BE2C (cell line): ENCODE measurements at regions not wholly inside any gene's neighbourhood (a gene's known extent, or its start where the extent isn't known, plus 50 kb on each side); places are given as distances from the start of the nearest gene placed in this dataset.

ENCODE experiments used
- DNase-seq: peaks from one replicate; pipeline ENCODE4 v3.0.0-alpha.2; 2020
- H3K27me3 ChIP-seq: fragments of 250-450 bp; sonication (Bioruptor Pico); 2 replicates; pipeline ENCODE4 v1.5.1; 2020; ENCODE audit warnings: mild to moderate bottlenecking
- H3K36me3 ChIP-seq: fragments of 250-450 bp; sonication (Bioruptor Pico); 2 replicates; pipeline ENCODE4 v1.5.1; 2020; ENCODE audit warnings: mild to moderate bottlenecking
- H3K4me1 ChIP-seq: fragments of 250-450 bp; sonication (Bioruptor Pico); 2 replicates; pipeline ENCODE4 v1.5.1; 2020
- H3K4me3 ChIP-seq: 2 replicates; pipeline ENCODE4 v1.5.1; 2011; ENCODE audit warnings: low read depth, low read length
- H3K9me3 ChIP-seq: fragments of 250-450 bp; sonication (Bioruptor Pico); 2 replicates; pipeline ENCODE4 v1.5.1; 2020
- TF ChIP-seq, protein P1 (sequence below): IDR thresholded peaks from 2 replicates; pipeline ENCODE4 v1.5.1; 2012; ENCODE audit warnings: mild to moderate bottlenecking, low read depth, low read length

DNA sequence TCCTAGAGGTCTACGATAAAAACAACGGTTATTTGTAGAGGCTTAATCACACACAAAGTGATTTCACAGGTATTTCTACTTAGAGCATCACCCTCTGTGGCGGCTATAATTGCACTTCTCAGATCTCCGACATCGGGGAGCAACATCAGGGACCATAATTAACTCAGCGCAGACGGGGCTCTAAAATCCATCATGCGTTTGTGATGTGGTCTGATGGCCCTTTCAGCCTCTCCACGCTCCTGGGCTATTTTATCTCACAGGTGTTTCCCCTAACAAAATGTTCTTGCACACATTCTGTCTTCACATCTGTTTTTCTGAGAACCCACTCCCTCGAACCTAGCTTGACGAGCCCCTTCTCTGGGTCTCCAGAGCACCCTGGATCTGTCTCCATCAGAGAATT, 146.3 kb upstream of the DUSP10 start:
- no peaks in the 10 kb centered on the region for H3K36me3 ChIP-seq
- H3K27me3 ChIP-seq = no peaks in the 10 kb centered on the region
- H3K4me1 ChIP-seq = peaks cover 26% of the 10 kb centered on the region
- DNase-seq = no peak
- TF ChIP-seq, protein P1, sequence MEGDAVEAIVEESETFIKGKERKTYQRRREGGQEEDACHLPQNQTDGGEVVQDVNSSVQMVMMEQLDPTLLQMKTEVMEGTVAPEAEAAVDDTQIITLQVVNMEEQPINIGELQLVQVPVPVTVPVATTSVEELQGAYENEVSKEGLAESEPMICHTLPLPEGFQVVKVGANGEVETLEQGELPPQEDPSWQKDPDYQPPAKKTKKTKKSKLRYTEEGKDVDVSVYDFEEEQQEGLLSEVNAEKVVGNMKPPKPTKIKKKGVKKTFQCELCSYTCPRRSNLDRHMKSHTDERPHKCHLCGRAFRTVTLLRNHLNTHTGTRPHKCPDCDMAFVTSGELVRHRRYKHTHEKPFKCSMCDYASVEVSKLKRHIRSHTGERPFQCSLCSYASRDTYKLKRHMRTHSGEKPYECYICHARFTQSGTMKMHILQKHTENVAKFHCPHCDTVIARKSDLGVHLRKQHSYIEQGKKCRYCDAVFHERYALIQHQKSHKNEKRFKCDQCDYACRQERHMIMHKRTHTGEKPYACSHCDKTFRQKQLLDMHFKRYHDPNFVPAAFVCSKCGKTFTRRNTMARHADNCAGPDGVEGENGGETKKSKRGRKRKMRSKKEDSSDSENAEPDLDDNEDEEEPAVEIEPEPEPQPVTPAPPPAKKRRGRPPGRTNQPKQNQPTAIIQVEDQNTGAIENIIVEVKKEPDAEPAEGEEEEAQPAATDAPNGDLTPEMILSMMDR = no peak
- H3K9me3 ChIP-seq = no peaks in the 10 kb centered on the region
- H3K4me3 ChIP-seq = no peak overlapping the region

DNA sequence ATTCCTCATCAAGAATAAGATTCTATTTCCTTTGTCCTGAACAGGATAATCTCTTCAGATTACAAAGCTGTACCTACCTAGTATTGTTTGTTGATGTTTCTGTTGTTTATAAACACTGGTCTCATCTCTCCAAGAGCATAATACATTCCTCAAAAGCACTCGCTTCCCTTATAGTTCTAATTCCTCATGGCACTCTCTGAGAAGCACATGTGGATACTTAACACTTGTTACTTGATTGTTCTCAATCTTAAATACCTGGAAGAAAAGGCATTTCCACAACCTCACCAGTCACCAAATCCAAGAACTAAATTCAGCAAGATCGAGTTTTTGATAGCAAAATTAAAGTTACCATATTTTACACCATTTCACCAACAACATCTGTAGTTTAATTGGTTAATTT, 145.9 kb upstream of the DUSP10 start:
- TF ChIP-seq, protein P1 = no peak
- no peaks in the 10 kb centered on the region for H3K9me3 ChIP-seq
- no peak for DNase-seq
- H3K36me3 ChIP-seq = no peaks in the 10 kb centered on the region
- no peaks in the 10 kb centered on the region for H3K27me3 ChIP-seq
- H3K4me1 ChIP-seq = peaks cover 26% of the 10 kb centered on the region
- H3K4me3 ChIP-seq = no peak overlapping the region

DNA sequence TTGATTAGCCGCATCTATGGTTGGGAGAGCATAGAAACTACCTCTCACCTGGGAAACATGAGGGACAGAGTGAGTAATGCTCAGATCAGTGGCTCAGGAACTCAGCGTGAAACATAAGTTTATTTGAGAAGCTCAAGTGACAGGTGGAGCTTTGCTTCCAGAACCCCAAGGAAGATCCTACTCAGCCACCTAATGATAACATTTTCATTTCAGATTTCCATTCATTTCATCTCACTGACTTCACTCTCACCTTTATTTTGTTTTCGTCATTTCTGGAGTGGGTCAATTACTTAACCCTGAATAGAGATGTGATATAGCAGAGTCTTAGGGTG, 145.5 kb upstream of the DUSP10 start:
- TF ChIP-seq, protein P1 = no peak
- no peaks in the 10 kb centered on the region for H3K27me3 ChIP-seq
- no peak for DNase-seq
- peaks cover 26% of the 10 kb centered on the region for H3K4me1 ChIP-seq
- no peak overlapping the region for H3K4me3 ChIP-seq
- no peaks in the 10 kb centered on the region for H3K9me3 ChIP-seq
- no peaks in the 10 kb centered on the region for H3K36me3 ChIP-seq

DNA sequence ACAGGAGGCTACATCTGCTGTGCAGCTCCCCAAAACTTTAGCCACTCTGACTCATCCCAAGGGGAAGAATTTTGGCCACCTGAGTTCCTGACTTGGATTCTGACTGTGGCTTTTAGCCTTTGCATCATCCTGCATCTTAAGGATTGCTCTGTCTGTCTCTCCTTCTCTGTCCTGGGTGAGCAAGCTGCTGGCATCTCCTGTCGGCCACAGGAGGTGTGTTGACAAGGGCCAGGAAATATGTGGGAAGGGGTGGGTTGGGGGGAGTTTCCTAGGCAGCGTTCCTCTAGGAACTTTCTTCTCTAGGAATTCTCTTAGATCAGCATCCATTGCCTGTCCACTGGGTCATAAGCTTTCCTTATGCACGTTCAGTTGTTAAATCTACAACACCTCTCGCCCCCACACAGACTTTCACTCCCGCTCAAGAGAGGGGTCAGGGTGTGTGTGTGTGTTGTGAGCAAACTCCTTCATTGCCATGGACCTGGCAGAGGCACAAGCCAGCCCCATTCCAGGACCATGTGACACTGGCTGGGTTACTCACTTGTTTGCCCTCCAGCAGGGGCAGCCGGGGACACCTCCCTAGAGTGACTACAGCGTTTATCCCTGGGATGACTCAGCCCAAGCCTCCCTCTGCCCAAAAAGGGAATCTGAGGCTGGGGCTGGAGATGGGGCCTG, 145.0 kb upstream of the DUSP10 start:
- H3K27me3 ChIP-seq = no peaks in the 10 kb centered on the region
- peak; percentile 88 for DNase-seq
- no peaks in the 10 kb centered on the region for H3K36me3 ChIP-seq
- no peaks in the 10 kb centered on the region for H3K9me3 ChIP-seq
- peaks cover 22% of the 10 kb centered on the region for H3K4me1 ChIP-seq
- no peak overlapping the region for H3K4me3 ChIP-seq
- TF ChIP-seq, protein P1 = peak; percentile 23; the same call in 1 of the 2 replicates

DNA sequence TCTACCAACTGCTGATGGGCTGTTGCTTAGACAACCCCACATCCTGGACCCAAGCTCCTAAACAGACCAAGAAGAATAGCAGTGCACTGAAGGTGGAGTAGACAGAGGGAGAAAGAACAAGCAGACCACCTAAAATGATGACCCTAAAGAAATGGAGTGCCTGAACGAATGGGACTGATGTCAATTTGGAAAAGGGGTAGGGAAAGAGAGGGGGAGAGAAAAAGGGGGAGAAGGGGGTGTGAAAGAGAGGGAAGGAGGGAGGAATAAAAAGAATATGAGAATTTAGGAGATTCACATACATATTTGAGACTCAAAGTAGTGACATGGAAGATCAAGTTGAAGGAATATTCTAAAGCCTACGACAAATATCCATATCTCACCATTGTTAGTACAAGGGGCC, 144.4 kb upstream of the DUSP10 start:
- Histone ChIP-seq H3K27me3 (no peaks in the 10 kb centered on the region), H3K9me3 (no peaks in the 10 kb centered on the region), H3K4me1 (peaks cover 17% of the 10 kb centered on the region), H3K36me3 (no peaks in the 10 kb centered on the region), H3K4me3 (no peak overlapping the region)
- TF ChIP-seq, protein P1 = no peak
- DNase-seq = no peak

DNA sequence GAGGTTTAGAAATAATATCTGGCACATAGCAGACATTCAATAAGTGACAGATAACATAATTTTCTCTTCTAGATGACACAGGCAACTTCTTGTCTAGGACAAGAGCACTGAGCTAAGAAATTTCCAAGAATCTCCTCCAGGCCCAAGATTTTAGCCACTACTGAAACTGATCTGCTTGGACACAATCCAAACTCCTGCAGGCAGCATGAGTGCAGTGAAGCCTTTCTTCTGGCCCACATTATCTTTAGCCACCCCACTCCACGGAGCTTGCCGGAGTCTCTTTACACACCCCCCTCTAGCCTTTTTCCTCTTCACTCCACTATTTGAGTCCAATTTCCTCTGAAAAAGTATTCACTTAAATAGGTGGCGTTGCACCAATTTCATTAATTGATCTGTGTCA, 142.9 kb upstream of the DUSP10 start:
- Histone ChIP-seq H3K4me1 (peaks cover 14% of the 10 kb centered on the region), H3K27me3 (no peaks in the 10 kb centered on the region), H3K36me3 (no peaks in the 10 kb centered on the region), H3K9me3 (no peaks in the 10 kb centered on the region), H3K4me3 (no peak overlapping the region)
- no peak for DNase-seq
- TF ChIP-seq, protein P1 = no peak
